HCT116 (cell line): ENCODE measurements at regions not wholly inside any gene's neighbourhood (a gene's known extent, or its start where the extent isn't known, plus 50 kb on each side); places are given as distances from the start of the nearest gene placed in this dataset.

ENCODE experiments used
- ATAC-seq: fragments of 200-7000 bp; cut with Tn5 transposase; 2 replicates; pipeline ENCODE4 v1.9.1; 2020; ENCODE audit warnings: mild to moderate bottlenecking, moderate library complexity
- BruUV-seq: library from RNA; stranded (reverse); fragments of 400-500 nt; replicated peaks from 2 replicates; lab custom pipeline; 2021; lab: Mats Ljungman, UMichigan
- CTCF ChIA-PET: fragments of 300-600 bp; sonication (Branson Sonifier 250); formaldehyde crosslinking; loops from one replicate; lab custom pipeline; 2021; ENCODE audit warnings: antibody characterized with exemption; lab: Charles Lee
- POLR2A ChIA-PET: fragments of 300-600, 350-600 bp; sonication (Branson Sonifier 250); formaldehyde crosslinking; loops from one replicate; lab custom pipeline; 2021; ENCODE audit warnings: antibody characterized with exemption; lab: Charles Lee
- RAD21 ChIA-PET, 2 experiments: fragments of 300-600 bp; sonication (Branson Sonifier 250); formaldehyde crosslinking; loops; one replicate each; lab custom pipeline; 2023; ENCODE audit warnings: low total read pairs in 2 of 2; ENCODE audit not compliant: uncharacterized antibody in 2 of 2, unreplicated experiment in 2 of 2, low non-redundant PET in 1 of 2; lab: Charles Lee
- DNase-seq: peaks from one replicate; pipeline ENCODE4 v3.0.0-alpha.2; 2010; ENCODE audit warnings: low read depth, low spot score
- H2AFZ ChIP-seq: fragments of 200-600 bp; shearing (Covaris generic), sonication (generic); 2 replicates; pipeline ENCODE4 v1.6.1; 2017; ENCODE audit warnings: low read depth, mixed run types, mixed read lengths, antibody characterized with exemption, low read length; ENCODE audit not compliant: poor library complexity, severe bottlenecking
- H3K27ac ChIP-seq: 2 replicates; pipeline ENCODE4 v1.5.1; 2012; ENCODE audit warnings: low read depth, low read length
- H3K27me3 ChIP-seq: fragments of 200-600 bp; sonication (generic); 2 replicates; pipeline ENCODE4 v1.6.1; 2016; ENCODE audit warnings: mixed run types, low read length, mixed read lengths; ENCODE audit not compliant: insufficient read depth
- H3K36me3 ChIP-seq, 2 experiments: fragments of 200-500 bp in 1 of 2; fragments of 200-600 bp in 1 of 2; sonication (Bioruptor generic) in 1 of 2; sonication (generic) in 1 of 2; 2 replicates each; pipeline versions ENCODE4 v1.5.1 to v1.6.1; 2014 to 2016; ENCODE audit warnings: low read length in 2 of 2, inconsistent platforms in 1 of 2, mixed read lengths in 1 of 2, mixed run types in 1 of 2; ENCODE audit not compliant: insufficient read depth in 2 of 2, control insufficient read depth in 1 of 2
- H3K4me1 ChIP-seq, 2 experiments: fragments of 200-600 bp in 1 of 2; sonication (generic) in 1 of 2; 2 replicates each; pipeline versions ENCODE4 v1.5.1 to v1.6.1; 2012 to 2017; ENCODE audit warnings: low read length in 2 of 2, inconsistent platforms in 1 of 2, mild to moderate bottlenecking in 1 of 2, mixed read lengths in 1 of 2, mixed run types in 1 of 2, moderate library complexity in 1 of 2; ENCODE audit not compliant: insufficient read depth in 2 of 2, control insufficient read depth in 1 of 2
- H3K4me2 ChIP-seq: fragments of 200-600 bp; sonication (generic); 2 replicates; pipeline ENCODE4 v1.6.1; 2017; ENCODE audit warnings: mixed run types, low read length, mixed read lengths
- H3K4me3 ChIP-seq, 2 experiments: fragments of 200-600 bp in 1 of 2; sonication (generic) in 1 of 2; replicated peaks in 1 of 2; 2 replicates each; pipeline ENCODE4 v1.5.1; 2011 to 2016; ENCODE audit warnings: low read length in 2 of 2, control low read depth in 1 of 2, low read depth in 1 of 2, mild to moderate bottlenecking in 1 of 2, mixed read lengths in 1 of 2, mixed run types in 1 of 2
- H3K79me2 ChIP-seq: fragments of 200-600 bp; sonication (generic); 2 replicates; pipeline ENCODE4 v1.6.1; 2017; ENCODE audit warnings: mild to moderate bottlenecking, mixed run types, low read length, moderate library complexity, mixed read lengths; ENCODE audit not compliant: insufficient read depth
- H3K9ac ChIP-seq: fragments of 200-600 bp; sonication (generic); 2 replicates; pipeline ENCODE4 v1.6.1; 2016; ENCODE audit warnings: low read length, mixed read lengths
- H3K9me2 ChIP-seq: fragments of 200-600 bp; sonication (generic), shearing (Covaris generic); 2 replicates; pipeline ENCODE4 v1.6.1; 2017; ENCODE audit warnings: mixed run types, mild to moderate bottlenecking, moderate library complexity; ENCODE audit not compliant: insufficient read depth
- H3K9me3 ChIP-seq, 2 experiments: fragments of 200-500 bp in 1 of 2; fragments of 200-600 bp in 1 of 2; sonication (Bioruptor generic) in 1 of 2; sonication (generic) in 1 of 2; 2 replicates each; pipeline ENCODE4 v1.6.1; 2014 to 2017; ENCODE audit warnings: low read length in 2 of 2, mixed read lengths in 2 of 2, inconsistent platforms in 1 of 2, low read depth in 1 of 2, mild to moderate bottlenecking in 1 of 2, mixed run types in 1 of 2, moderate library complexity in 1 of 2; ENCODE audit not compliant: control insufficient read depth in 1 of 2, insufficient read depth in 1 of 2
- H4K20me1 ChIP-seq: fragments of 200-600 bp; sonication (generic), shearing (Covaris generic); 2 replicates; pipeline ENCODE4 v1.6.1; 2017; ENCODE audit warnings: mixed run types, mild to moderate bottlenecking, moderate library complexity; ENCODE audit not compliant: insufficient read depth
- CBX3 ChIP-seq: IDR thresholded peaks from 2 replicates; pipeline ENCODE4 v1.6.1; 2012; ENCODE audit warnings: low read depth
- CTCF ChIP-seq, 3 experiments: fragments of 200-600 bp in 1 of 3; sonication (generic) in 1 of 3; IDR thresholded peaks in 2 of 3; conservative IDR thresholded peaks in 1 of 3; 2 replicates each; pipeline ENCODE4 v1.5.1; 2012 to 2017; ENCODE audit warnings: low read depth in 2 of 3, low read length in 2 of 3, antibody characterized with exemption in 1 of 3, borderline replicate concordance in 1 of 3, control low read depth in 1 of 3, mild to moderate bottlenecking in 1 of 3, mixed read lengths in 1 of 3, mixed run types in 1 of 3, moderate library complexity in 1 of 3; ENCODE audit not compliant: insufficient read depth in 1 of 3
- EGR1 ChIP-seq: IDR thresholded peaks from 2 replicates; pipeline ENCODE4 v1.6.1; 2012; ENCODE audit warnings: low read depth
- ELF1 ChIP-seq: IDR thresholded peaks from 2 replicates; pipeline ENCODE4 v1.6.1; 2012; ENCODE audit warnings: low read depth, borderline replicate concordance
- EZH2phosphoT487 ChIP-seq: fragments of 200-600 bp; IDR thresholded peaks from 2 replicates; pipeline ENCODE4 v1.6.1; 2018; ENCODE audit warnings: antibody characterized with exemption, borderline replicate concordance
- FOSL1 ChIP-seq: IDR thresholded peaks from 2 replicates; pipeline ENCODE4 v1.6.1; 2012; ENCODE audit warnings: low read depth
- JUND ChIP-seq: IDR thresholded peaks from 2 replicates; pipeline ENCODE4 v1.6.1; 2012
- POLR2AphosphoS5 ChIP-seq: IDR thresholded peaks from 2 replicates; pipeline ENCODE4 v1.6.1; 2011; ENCODE audit warnings: mild to moderate bottlenecking, low read depth, low read length, moderate library complexity
- RAD21 ChIP-seq: IDR thresholded peaks from 2 replicates; pipeline ENCODE4 v1.6.1; 2012; ENCODE audit warnings: low read depth, mild to moderate bottlenecking
- REST ChIP-seq: IDR thresholded peaks from 2 replicates; pipeline ENCODE4 v1.6.1; 2012; ENCODE audit warnings: low read depth
- SP1 ChIP-seq: IDR thresholded peaks from 2 replicates; pipeline ENCODE4 v1.6.1; 2012; ENCODE audit warnings: low read depth
- TCF7L2 ChIP-seq: IDR thresholded peaks from 2 replicates; pipeline ENCODE4 v1.7.0; 2011; ENCODE audit warnings: borderline replicate concordance, inconsistent platforms; ENCODE audit not compliant: insufficient read depth, insufficient read length; ENCODE audit errors: extremely low read depth
- YY1 ChIP-seq: IDR thresholded peaks from 2 replicates; pipeline ENCODE4 v1.6.1; 2011; ENCODE audit warnings: low read length, low read depth, moderate library complexity, mild to moderate bottlenecking; ENCODE audit not compliant: insufficient replicate concordance; ENCODE audit errors: extremely low read depth
- ZBTB33 ChIP-seq: IDR thresholded peaks from 2 replicates; pipeline ENCODE4 v1.6.1; 2011; ENCODE audit warnings: mild to moderate bottlenecking, low read length, moderate library complexity; ENCODE audit not compliant: insufficient replicate concordance; ENCODE audit errors: extremely low read depth
- intact Hi-C: fragments of 100-400 bp; cut with micrococcal nuclease; formaldehyde crosslinking; loops from 2 replicates; pipeline ENCODE4 v1.10.0; 2022

- no peak for TF ChIP-seq ZBTB33
- TF ChIP-seq EGR1, result no peak
Observed at GRCh38 chr1:208556461-208556860, 312.3 kb upstream of the PLXNA2 start (continued).

- DNase-seq (no peak), ATAC-seq (no peak)
- H3K9me2 ChIP-seq, result no peaks in the 10 kb centered on the region
- no peaks in the 10 kb centered on the region for H4K20me1 ChIP-seq
- H3K27ac ChIP-seq, result no peak overlapping the region
- H2AFZ ChIP-seq, result no peak overlapping the region
- no peaks in the 10 kb centered on the region for H3K4me1 ChIP-seq
- ChIA-PET RAD21 (no interaction called here), POLR2A (no interaction called here), CTCF (no interaction called here)
- TF ChIP-seq SP1, result no peak
- no peak for TF ChIP-seq FOSL1
- no peak for TF ChIP-seq TCF7L2
- TF ChIP-seq ELF1, result no peak
- TF ChIP-seq RAD21, result no peak
- no peak for TF ChIP-seq REST
- TF ChIP-seq CBX3, result no peak
- no peak for TF ChIP-seq JUND
- no peak for TF ChIP-seq CTCF (IDR thresholded peaks at IDR 0.05 in 2 of 3, conservative IDR thresholded peaks at IDR 0.05 in 1 of 3; ENCODE audit: borderline replicate concordance in 1 of 3, insufficient read depth in 1 of 3, low read depth in 2 of 3, low read length in 2 of 3)
- no peak for TF ChIP-seq POLR2AphosphoS5
- TF ChIP-seq EZH2phosphoT487, result no peak
- no peak for TF ChIP-seq YY1
- H3K79me2 ChIP-seq, result no peaks in the 10 kb centered on the region
- H3K9me3 ChIP-seq, result no peaks in the 10 kb centered on the region
- H3K36me3 ChIP-seq, result no peaks in the 10 kb centered on the region
- no TSS peak for BruUV-seq
- no peak overlapping the region for H3K9ac ChIP-seq
- H3K4me3 ChIP-seq, result no peak overlapping the region
- H3K4me2 ChIP-seq, result no peak overlapping the region
- intact Hi-C loops, result no loop called here
- peaks cover 5% of the 10 kb centered on the region; the same call in 1 of the 2 replicates for H3K27me3 ChIP-seq
Observed at GRCh38 chr1:208557046-208557722, 313.0 kb upstream of the PLXNA2 start.
